Activated naive CD8-positive, alpha-beta T cell (primary cell): ENCODE measurements at regions not wholly inside any gene's neighbourhood (a gene's known extent, or its start where the extent isn't known, plus 50 kb on each side); places are given as distances from the start of the nearest gene placed in this dataset.

ENCODE experiments used
- H3K27ac Mint-ChIP-seq: one replicate; pipeline ENCODE4 v1.8.0; 2021; ENCODE audit warnings: mixed read lengths
- H3K27me3 Mint-ChIP-seq: one replicate; pipeline ENCODE4 v1.8.0; 2021; ENCODE audit warnings: mixed read lengths
- H3K36me3 Mint-ChIP-seq: one replicate; pipeline ENCODE4 v1.8.0; 2021; ENCODE audit warnings: mixed read lengths
- H3K4me1 Mint-ChIP-seq: one replicate; pipeline ENCODE4 v1.8.0; 2021; ENCODE audit warnings: low read depth, mixed read lengths
- H3K4me3 Mint-ChIP-seq: one replicate; pipeline ENCODE4 v1.8.0; 2021; ENCODE audit warnings: mild to moderate bottlenecking, mixed read lengths
- H3K9me3 Mint-ChIP-seq: one replicate; pipeline ENCODE4 v1.8.0; 2021; ENCODE audit warnings: low read depth, mixed read lengths

DNA sequence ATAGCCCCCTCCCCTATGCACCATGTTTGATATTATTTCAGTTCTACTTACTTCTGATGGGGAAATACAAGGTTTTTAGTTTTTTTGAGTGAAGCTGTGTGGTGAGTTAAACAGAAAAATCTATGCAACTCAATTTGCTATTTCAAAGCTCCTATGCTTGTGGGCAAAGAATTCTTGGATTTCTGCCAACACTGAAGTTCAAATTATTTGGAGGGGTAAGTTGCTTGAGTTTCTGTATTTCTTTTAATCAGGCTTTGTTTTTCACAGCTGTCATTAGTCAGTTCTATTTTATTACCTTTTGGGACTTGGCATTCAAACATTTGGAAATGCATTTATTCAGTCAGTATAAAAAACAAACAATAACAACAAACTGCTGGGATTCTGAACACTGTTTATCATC is 407.5 kb upstream of the MGAT4C start:
- Mint-ChIP-seq H3K4me3 (no peak overlapping the region), H3K27ac (no peak overlapping the region), H3K36me3 (no peaks in the 10 kb centered on the region), H3K27me3 (no peaks in the 10 kb centered on the region), H3K4me1 (no peaks in the 10 kb centered on the region), H3K9me3 (peaks cover 13% of the 10 kb centered on the region)

- no peaks in the 10 kb centered on the region for H3K36me3 Mint-ChIP-seq
- H3K4me3 Mint-ChIP-seq: no peak overlapping the region
- no peak overlapping the region for H3K27ac Mint-ChIP-seq
- H3K27me3 Mint-ChIP-seq: no peaks in the 10 kb centered on the region
- H3K9me3 Mint-ChIP-seq: peaks cover 15% of the 10 kb centered on the region
- H3K4me1 Mint-ChIP-seq: no peaks in the 10 kb centered on the region
These were observed 407.0 kb upstream of the MGAT4C start for GRCh38 chr12:86663173-86663572.

DNA sequence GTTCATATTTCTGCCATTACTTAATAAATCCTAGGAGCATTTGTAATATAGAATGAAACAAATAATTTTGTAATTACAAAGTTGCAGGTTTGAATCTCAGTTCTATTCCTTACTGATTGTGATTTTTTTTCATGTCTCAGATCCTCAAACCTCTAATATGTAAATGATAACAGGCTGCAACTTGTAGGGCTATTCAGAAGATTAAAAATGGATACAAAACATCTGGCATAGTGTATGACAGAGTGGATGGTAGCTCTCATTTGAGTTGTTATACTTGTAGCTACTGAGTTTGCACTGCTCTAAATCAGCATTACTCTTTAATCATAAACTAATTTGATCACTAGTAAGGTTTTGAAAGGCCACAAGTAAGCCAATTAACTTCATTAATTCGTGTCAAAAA is 406.3 kb upstream of the MGAT4C start:
- no peak overlapping the region for H3K27ac Mint-ChIP-seq
- no peak overlapping the region for H3K4me3 Mint-ChIP-seq
- H3K4me1 Mint-ChIP-seq: no peaks in the 10 kb centered on the region
- H3K36me3 Mint-ChIP-seq: no peaks in the 10 kb centered on the region
- peaks cover 13% of the 10 kb centered on the region for H3K9me3 Mint-ChIP-seq
- no peaks in the 10 kb centered on the region for H3K27me3 Mint-ChIP-seq

DNA sequence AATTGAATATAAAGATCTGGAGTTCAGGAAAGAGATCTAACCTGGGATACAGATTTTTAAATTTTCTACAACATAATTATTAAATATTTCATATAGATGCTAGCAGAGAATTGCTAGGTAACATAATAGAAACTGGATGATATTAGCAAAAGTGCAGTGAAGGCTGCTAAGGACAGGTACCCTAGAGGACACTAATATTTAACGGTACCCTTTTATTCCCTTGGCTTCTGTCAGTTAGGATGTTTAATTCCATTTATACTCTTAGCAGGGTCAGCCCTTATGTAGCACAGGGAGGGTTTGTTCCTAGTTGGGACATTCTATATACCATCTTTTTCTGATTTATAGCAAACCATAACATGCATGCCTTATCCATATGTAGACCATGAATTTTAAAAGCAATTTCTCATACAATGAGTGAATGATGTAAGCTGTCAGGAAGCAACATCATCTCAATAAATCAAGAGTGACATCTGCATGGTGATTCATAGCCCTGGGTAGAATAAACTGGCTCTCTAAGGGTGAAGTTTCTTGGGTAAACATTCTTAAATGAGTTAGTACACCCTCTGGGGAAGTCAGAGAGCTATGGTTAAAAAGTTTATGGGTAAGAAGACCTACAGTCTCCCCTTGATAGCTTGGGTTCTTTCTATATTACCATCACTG is 404.4 kb upstream of the MGAT4C start:
- H3K9me3 Mint-ChIP-seq: peaks cover 3% of the 10 kb centered on the region
- H3K27me3 Mint-ChIP-seq: no peaks in the 10 kb centered on the region

DNA sequence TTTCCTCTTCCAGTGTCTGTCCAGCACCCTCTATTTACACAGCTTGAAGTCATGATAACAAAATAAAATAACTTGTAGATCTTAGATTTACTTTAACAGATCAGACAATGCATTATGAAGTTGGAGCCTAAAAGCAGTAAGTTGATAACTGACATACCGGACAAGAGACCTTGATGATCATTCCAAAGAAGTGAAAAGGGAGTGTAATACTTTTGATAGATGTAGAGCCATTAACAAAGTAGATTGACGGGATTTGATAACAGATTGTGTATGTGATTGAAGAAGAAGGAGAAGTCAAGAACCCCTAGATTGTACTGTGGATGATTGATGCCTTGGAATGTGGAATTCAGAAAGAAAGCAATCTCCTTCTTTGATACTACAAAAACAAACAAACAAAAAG is 403.8 kb upstream of the MGAT4C start:
- Mint-ChIP-seq H3K9me3 (peaks cover 3% of the 10 kb centered on the region), H3K4me1 (no peaks in the 10 kb centered on the region)

More for the DNA sequence above, 404.4 kb upstream of the MGAT4C start:
- H3K36me3 Mint-ChIP-seq: no peaks in the 10 kb centered on the region
- H3K27ac Mint-ChIP-seq: no peak overlapping the region
- H3K4me1 Mint-ChIP-seq: no peaks in the 10 kb centered on the region
- H3K4me3 Mint-ChIP-seq: no peak overlapping the region

DNA sequence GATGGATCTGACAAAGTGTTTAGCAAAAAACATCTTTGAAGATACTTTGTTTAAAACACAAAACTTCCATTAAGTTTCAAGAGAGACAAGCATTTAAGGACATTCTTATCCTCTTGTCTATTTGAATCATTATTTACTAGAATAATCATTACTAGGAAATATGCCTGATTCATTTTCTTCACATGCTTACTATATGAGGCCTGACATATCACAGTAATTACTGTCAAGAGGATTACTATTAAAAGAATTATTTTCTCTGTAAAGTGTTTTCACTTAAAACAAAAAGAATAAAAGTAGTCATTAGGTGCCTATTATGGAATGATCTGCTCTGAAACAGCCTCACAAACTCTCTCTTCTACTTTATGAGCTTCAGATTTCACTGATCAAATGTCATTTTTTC is 402.1 kb upstream of the MGAT4C start:
- no peaks in the 10 kb centered on the region for H3K4me1 Mint-ChIP-seq
- no peak overlapping the region for H3K4me3 Mint-ChIP-seq
- no peaks in the 10 kb centered on the region for H3K36me3 Mint-ChIP-seq
- no peak overlapping the region for H3K27ac Mint-ChIP-seq
- peaks cover 3% of the 10 kb centered on the region for H3K9me3 Mint-ChIP-seq
- H3K27me3 Mint-ChIP-seq: no peaks in the 10 kb centered on the region

More for the DNA sequence above, 403.8 kb upstream of the MGAT4C start:
- Mint-ChIP-seq H3K27me3 (no peaks in the 10 kb centered on the region), H3K4me3 (no peak overlapping the region), H3K27ac (no peak overlapping the region), H3K36me3 (no peaks in the 10 kb centered on the region)

DNA sequence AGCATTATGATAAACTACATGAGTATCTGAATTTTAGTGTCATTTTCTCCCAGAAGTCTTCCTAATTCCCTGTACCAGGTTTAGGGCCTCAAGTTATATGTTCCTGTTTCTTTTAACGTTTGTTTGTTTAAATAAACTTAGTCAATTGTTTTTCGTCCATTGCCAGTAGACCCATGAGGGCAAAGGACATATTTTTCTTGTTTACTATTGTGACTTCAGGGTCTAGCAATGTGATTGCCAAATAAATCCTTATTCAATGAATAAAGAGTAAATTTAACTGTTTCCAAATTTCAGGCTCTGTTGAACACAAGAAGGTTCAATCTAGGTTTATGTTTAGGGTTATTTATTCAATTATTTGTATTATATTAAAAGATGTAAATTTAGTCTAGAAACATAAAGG is 391.6 kb upstream of the MGAT4C start:
- peaks cover 6% of the 10 kb centered on the region for H3K9me3 Mint-ChIP-seq
- no peaks in the 10 kb centered on the region for H3K36me3 Mint-ChIP-seq
- H3K27ac Mint-ChIP-seq: no peak overlapping the region
- H3K27me3 Mint-ChIP-seq: no peaks in the 10 kb centered on the region
- H3K4me3 Mint-ChIP-seq: no peak overlapping the region
- no peaks in the 10 kb centered on the region for H3K4me1 Mint-ChIP-seq

DNA sequence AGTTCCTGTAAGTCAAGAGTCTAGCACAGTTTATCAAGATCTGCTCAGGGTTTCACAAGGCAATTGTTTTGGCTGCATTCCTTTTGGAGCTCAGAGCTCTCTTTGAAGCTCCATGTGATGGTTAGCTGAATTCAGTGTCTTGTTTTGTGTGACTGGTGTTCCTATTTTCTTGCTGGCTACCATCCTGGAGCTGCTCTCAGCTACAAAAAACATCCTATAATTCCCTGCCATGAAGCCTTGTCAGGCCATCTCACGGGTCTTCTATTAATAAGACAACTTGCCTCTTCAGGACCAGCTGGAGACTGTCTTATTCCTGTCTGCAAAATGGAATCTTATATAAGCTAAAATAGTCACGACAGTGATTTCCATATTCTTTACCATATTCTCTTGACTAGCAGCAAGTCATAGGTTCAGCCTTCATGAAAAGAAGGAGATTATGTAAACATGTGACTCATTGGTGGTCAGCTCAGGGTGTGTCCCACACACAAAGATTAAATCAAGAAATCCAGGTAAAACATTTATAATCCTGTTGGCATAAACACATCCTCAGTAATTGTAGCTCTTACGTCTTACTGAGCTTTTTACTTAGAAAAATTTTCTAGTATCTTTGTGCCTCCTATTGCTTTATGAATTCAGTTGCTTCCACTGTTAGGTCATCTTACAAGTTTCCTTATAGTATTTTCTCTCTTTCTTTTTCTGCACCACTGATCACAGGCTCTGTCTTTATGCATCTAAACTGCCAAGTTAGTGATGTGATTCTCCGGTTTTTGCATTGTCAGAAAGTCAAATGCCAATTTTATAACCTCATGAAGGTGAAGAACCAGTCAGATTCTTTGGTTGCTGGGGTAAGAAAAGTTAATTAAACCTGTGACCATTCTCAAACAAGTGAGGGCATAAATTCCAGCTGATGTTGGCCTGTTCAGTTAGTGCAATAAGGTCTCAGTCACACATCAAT is 378.5 kb upstream of the MGAT4C start:
- Mint-ChIP-seq H3K4me3 (no peak overlapping the region), H3K9me3 (peaks cover 4% of the 10 kb centered on the region), H3K27ac (no peak overlapping the region), H3K4me1 (no peaks in the 10 kb centered on the region), H3K36me3 (no peaks in the 10 kb centered on the region), H3K27me3 (no peaks in the 10 kb centered on the region)

DNA sequence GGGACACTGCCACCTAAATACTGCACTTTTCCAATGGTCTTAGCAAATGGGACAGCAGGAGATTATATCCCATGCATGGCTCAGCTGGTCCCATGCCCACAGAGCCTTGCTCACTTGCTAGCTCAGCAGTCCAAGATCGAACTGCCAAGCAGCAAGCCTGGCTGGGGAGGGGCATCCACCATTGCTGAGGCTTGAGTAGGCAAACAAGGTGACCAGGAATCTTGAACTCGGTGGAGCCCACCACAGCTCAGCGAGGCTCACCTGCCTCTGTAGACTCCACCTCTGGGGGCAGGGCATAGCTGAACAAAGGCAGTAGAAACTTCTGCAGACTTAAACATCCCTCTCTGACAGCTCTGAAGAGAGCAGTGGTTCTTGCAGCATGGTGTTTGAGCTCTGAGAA is 370.8 kb upstream of the MGAT4C start:
- no peak overlapping the region for H3K27ac Mint-ChIP-seq
- H3K4me3 Mint-ChIP-seq: no peak overlapping the region
- no peaks in the 10 kb centered on the region for H3K4me1 Mint-ChIP-seq
- no peaks in the 10 kb centered on the region for H3K27me3 Mint-ChIP-seq
- no peaks in the 10 kb centered on the region for H3K36me3 Mint-ChIP-seq
- peaks cover 5% of the 10 kb centered on the region for H3K9me3 Mint-ChIP-seq

- Mint-ChIP-seq H3K4me1 (no peaks in the 10 kb centered on the region), H3K27me3 (no peaks in the 10 kb centered on the region), H3K4me3 (no peak overlapping the region), H3K9me3 (peaks cover 8% of the 10 kb centered on the region), H3K36me3 (no peaks in the 10 kb centered on the region), H3K27ac (no peak overlapping the region)
These were observed 367.1 kb upstream of the MGAT4C start for GRCh38 chr12:86623267-86623666.

DNA sequence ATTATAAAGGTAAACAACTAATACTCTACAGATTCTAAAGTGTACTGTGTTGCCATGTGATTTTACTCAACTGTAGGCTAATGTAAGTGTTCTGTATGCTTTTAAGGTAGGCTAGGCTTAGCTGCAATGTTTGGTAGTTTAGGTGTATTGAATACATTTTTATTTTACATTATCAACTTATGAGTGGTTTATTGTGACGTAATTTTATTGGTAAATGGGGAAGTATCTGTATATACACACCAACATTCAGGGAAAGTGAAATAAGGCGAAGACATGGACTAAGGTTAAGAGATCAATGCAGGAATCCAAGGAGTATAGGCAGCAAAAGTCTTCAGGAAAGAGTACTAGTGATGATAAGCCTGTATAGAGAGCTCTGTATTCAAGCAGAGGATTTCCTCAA is 365.8 kb upstream of the MGAT4C start:
- Mint-ChIP-seq H3K4me1 (no peaks in the 10 kb centered on the region), H3K9me3 (peaks cover 12% of the 10 kb centered on the region), H3K27ac (no peak overlapping the region), H3K36me3 (no peaks in the 10 kb centered on the region), H3K27me3 (no peaks in the 10 kb centered on the region), H3K4me3 (no peak overlapping the region)

GRCh38 chr12:86613311-86613710 is 357.1 kb upstream of the MGAT4C start:
- H3K36me3 Mint-ChIP-seq: no peaks in the 10 kb centered on the region

GRCh38 chr12:86608638-86609037 is 352.4 kb upstream of the MGAT4C start:
- Mint-ChIP-seq H3K27me3 (no peaks in the 10 kb centered on the region), H3K9me3 (no peaks in the 10 kb centered on the region), H3K4me1 (no peaks in the 10 kb centered on the region), H3K36me3 (no peaks in the 10 kb centered on the region), H3K4me3 (no peak overlapping the region), H3K27ac (no peak overlapping the region)

More at GRCh38 chr12:86613311-86613710, 357.1 kb upstream of the MGAT4C start:
- no peaks in the 10 kb centered on the region for H3K4me1 Mint-ChIP-seq
- peaks cover 4% of the 10 kb centered on the region for H3K9me3 Mint-ChIP-seq
- no peak overlapping the region for H3K27ac Mint-ChIP-seq
- no peaks in the 10 kb centered on the region for H3K27me3 Mint-ChIP-seq
- H3K4me3 Mint-ChIP-seq: no peak overlapping the region

GRCh38 chr12:86601550-86602308 is 345.5 kb upstream of the MGAT4C start:
- no peaks in the 10 kb centered on the region for H3K27me3 Mint-ChIP-seq
- H3K4me3 Mint-ChIP-seq: no peak overlapping the region
- H3K27ac Mint-ChIP-seq: no peak overlapping the region
- no peaks in the 10 kb centered on the region for H3K36me3 Mint-ChIP-seq
- peaks cover 3% of the 10 kb centered on the region for H3K9me3 Mint-ChIP-seq
- no peaks in the 10 kb centered on the region for H3K4me1 Mint-ChIP-seq

DNA sequence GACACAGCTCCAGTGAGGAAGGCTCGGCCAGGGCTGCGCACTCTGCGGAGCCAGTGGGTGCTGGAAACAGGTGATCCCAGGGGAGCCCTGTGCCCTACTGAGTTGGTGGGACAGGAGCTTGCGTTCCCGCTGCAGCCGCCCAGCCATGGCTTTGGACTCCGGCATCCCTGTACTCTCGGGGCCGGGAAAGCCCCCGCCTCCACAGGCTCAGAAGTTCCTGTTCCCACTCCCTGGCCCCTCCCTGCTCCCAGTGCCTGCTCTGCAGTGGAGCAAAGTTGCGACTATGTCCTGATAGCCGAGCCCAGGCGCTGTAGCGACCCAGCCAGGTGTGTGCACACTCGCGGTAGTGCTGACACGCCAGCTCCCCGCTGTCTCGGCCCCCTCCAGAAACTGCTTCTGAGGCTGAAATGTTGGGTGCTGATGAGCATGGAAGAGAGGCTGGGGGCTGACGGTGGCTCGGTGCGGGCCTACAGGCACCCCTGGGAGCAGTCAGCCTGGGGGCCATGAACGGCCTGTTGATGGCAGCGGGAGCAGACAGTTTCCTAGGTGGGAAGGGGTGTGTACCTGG is 344.6 kb upstream of the MGAT4C start:
- H3K9me3 Mint-ChIP-seq: peaks cover 3% of the 10 kb centered on the region
- H3K36me3 Mint-ChIP-seq: no peaks in the 10 kb centered on the region
- no peaks in the 10 kb centered on the region for H3K4me1 Mint-ChIP-seq
- H3K4me3 Mint-ChIP-seq: no peak overlapping the region
- no peak overlapping the region for H3K27ac Mint-ChIP-seq
- H3K27me3 Mint-ChIP-seq: no peaks in the 10 kb centered on the region
